ENCODE measurements at regions not wholly inside any gene's neighbourhood (a gene's known extent, or its start where the extent isn't known, plus 50 kb on each side); places are given as distances from the start of the nearest gene placed in this dataset.

GRCh38 chr6:140036196-140036595, 661.7 kb upstream of the CITED2 start:
- Histone ChIP-seq H3K79me2 (ENCODE audit: insufficient read depth, low read length) (no peaks in the 10 kb centered on the region), H3K9me3 (ENCODE audit: low read depth, low read length) (peaks cover 5% of the 10 kb centered on the region), H3K27ac (ENCODE audit: low read depth, low read length) (no peak overlapping the region), H3K4me1 (ENCODE audit: insufficient read depth, low read length) (peaks cover 16% of the 10 kb centered on the region), H3K4me3 (ENCODE audit: insufficient read depth, low read length) (no peak overlapping the region), H4K20me1 (ENCODE audit: insufficient read depth, low read length) (no peaks in the 10 kb centered on the region), H3K27me3 (ENCODE audit: insufficient read depth, low read length) (no peaks in the 10 kb centered on the region), H2AFZ (ENCODE audit: low read length) (no peak overlapping the region), H3K4me2 (ENCODE audit: insufficient read depth, low read length) (no peak overlapping the region), H3K36me3 (ENCODE audit: insufficient read depth, low read length) (no peaks in the 10 kb centered on the region)
- no peak for TF ChIP-seq CTCF (IDR thresholded peaks at IDR 0.05; ENCODE audit: extremely low read depth, low read depth, low read length)
- DNase-seq (ENCODE audit: insufficient read length, low spot score, missing footprints) = no peak

GRCh38 chr6:140032189-140032588, 657.7 kb upstream of the CITED2 start:
- no peaks in the 10 kb centered on the region for H4K20me1 ChIP-seq (ENCODE audit: insufficient read depth, low read length)
- H3K9me3 ChIP-seq (ENCODE audit: low read depth, low read length) = peaks cover 5% of the 10 kb centered on the region
- no peak overlapping the region for H3K27ac ChIP-seq (ENCODE audit: low read depth, low read length)
- H2AFZ ChIP-seq (ENCODE audit: low read length) = no peak overlapping the region
- no peaks in the 10 kb centered on the region for H3K79me2 ChIP-seq (ENCODE audit: insufficient read depth, low read length)
- no peak for DNase-seq (ENCODE audit: insufficient read length, low spot score, missing footprints)
- H3K27me3 ChIP-seq (ENCODE audit: insufficient read depth, low read length) = no peaks in the 10 kb centered on the region
- H3K4me2 ChIP-seq (ENCODE audit: insufficient read depth, low read length) = no peak overlapping the region
- no peaks in the 10 kb centered on the region for H3K4me1 ChIP-seq (ENCODE audit: insufficient read depth, low read length)
- no peak overlapping the region for H3K4me3 ChIP-seq (ENCODE audit: insufficient read depth, low read length)
- no peaks in the 10 kb centered on the region for H3K36me3 ChIP-seq (ENCODE audit: insufficient read depth, low read length)
- TF ChIP-seq CTCF (IDR thresholded peaks at IDR 0.05; ENCODE audit: extremely low read depth, low read depth, low read length) = no peak

GRCh38 chr6:140029551-140029950, 655.1 kb upstream of the CITED2 start:
- H3K36me3 ChIP-seq (ENCODE audit: insufficient read depth, low read length) = no peaks in the 10 kb centered on the region
- no peaks in the 10 kb centered on the region for H4K20me1 ChIP-seq (ENCODE audit: insufficient read depth, low read length)
- no peaks in the 10 kb centered on the region for H3K27me3 ChIP-seq (ENCODE audit: insufficient read depth, low read length)
- no peaks in the 10 kb centered on the region for H3K79me2 ChIP-seq (ENCODE audit: insufficient read depth, low read length)
- no peak overlapping the region for H3K27ac ChIP-seq (ENCODE audit: low read depth, low read length)
- H3K9me3 ChIP-seq (ENCODE audit: low read depth, low read length) = no peaks in the 10 kb centered on the region
- H3K4me1 ChIP-seq (ENCODE audit: insufficient read depth, low read length) = no peaks in the 10 kb centered on the region
- no peak overlapping the region for H3K4me2 ChIP-seq (ENCODE audit: insufficient read depth, low read length)
- no peak overlapping the region for H3K4me3 ChIP-seq (ENCODE audit: insufficient read depth, low read length)
- H2AFZ ChIP-seq (ENCODE audit: low read length) = no peak overlapping the region
- DNase-seq (ENCODE audit: insufficient read length, low spot score, missing footprints) = no peak
- no peak for TF ChIP-seq CTCF (IDR thresholded peaks at IDR 0.05; ENCODE audit: extremely low read depth, low read depth, low read length)

- no peaks in the 10 kb centered on the region for H3K79me2 ChIP-seq (ENCODE audit: insufficient read depth, low read length)
- no peak for DNase-seq (ENCODE audit: insufficient read length, low spot score, missing footprints)
- no peak overlapping the region for H3K4me3 ChIP-seq (ENCODE audit: insufficient read depth, low read length)
- no peak overlapping the region for H3K27ac ChIP-seq (ENCODE audit: low read depth, low read length)
- no peak overlapping the region for H3K4me2 ChIP-seq (ENCODE audit: insufficient read depth, low read length)
- no peak overlapping the region for H2AFZ ChIP-seq (ENCODE audit: low read length)
- no peaks in the 10 kb centered on the region for H3K9me3 ChIP-seq (ENCODE audit: low read depth, low read length)
- no peaks in the 10 kb centered on the region for H4K20me1 ChIP-seq (ENCODE audit: insufficient read depth, low read length)
- TF ChIP-seq CTCF (IDR thresholded peaks at IDR 0.05; ENCODE audit: extremely low read depth, low read depth, low read length) = no peak
- H3K36me3 ChIP-seq (ENCODE audit: insufficient read depth, low read length) = no peaks in the 10 kb centered on the region
- no peaks in the 10 kb centered on the region for H3K4me1 ChIP-seq (ENCODE audit: insufficient read depth, low read length)
- H3K27me3 ChIP-seq (ENCODE audit: insufficient read depth, low read length) = no peaks in the 10 kb centered on the region
These were observed 652.8 kb upstream of the CITED2 start for GRCh38 chr6:140027219-140027618.
